ENCODE measurements at regions not wholly inside any gene's neighbourhood (a gene's known extent, or its start where the extent isn't known, plus 50 kb on each side); places are given as distances from the start of the nearest gene placed in this dataset.
"Not testable (repeated sequence)": the region's sequence is repeated elsewhere in the genome, so short reads cannot be mapped to it uniquely, and the experiment has no call there.

- Histone ChIP-seq H3K9ac (ENCODE audit: low read length) (no peak overlapping the region), H3K4me1 (ENCODE audit: insufficient read depth, low read length) (peaks cover 7% of the 10 kb centered on the region), H3K9me3 (ENCODE audit: low read length) (no peaks in the 10 kb centered on the region), H3K36me3 (ENCODE audit: insufficient read depth, low read length) (no peaks in the 10 kb centered on the region), H3K27ac (ENCODE audit: low read depth, low read length) (no peak overlapping the region), H3K4me3 (ENCODE audit: low read depth in 1 of 2, low read length in 2 of 2) (no peak overlapping the region), H3K27me3 (ENCODE audit: control insufficient read depth in 1 of 2, insufficient read depth in 2 of 2, low read length in 2 of 2) (no peaks in the 10 kb centered on the region)
These were observed 56.3 kb upstream of the GPC1 start for GRCh38 chr2:240379089-240379636.

DNA sequence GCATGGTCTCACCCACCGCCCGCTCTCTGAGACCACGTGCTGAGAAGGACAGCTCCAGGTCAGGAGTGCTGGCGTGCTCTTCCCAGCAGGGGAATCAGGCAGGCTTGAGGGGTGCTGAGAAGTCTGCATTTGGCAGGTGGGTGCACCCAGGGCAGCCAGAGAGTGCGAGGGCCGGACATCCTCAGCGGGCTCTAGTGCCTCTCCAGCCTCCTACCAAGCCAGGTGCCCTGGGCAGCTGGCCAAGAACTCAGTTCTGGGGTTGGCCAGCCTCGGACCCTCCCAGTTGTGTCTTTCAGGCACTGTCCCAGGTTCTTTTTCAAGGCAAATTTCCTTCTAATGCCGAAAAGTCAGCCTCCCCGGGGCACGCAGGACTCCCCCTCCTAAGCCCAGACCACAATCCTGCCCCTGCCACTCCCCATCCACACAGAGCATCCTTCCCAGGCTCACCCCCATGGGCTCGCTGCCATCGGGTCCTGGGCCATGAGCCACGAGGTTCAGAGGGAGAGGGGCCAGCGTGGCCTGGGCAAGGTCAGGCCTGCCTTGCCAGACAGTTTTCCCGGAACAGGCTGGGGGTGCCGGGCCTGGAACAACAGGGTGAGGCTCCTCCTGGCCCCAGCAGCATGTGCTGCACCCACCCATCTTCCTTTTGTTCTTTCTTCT lies 52.2 kb upstream of the GPC1 start:
- Histone ChIP-seq H3K27me3 (ENCODE audit: control insufficient read depth in 1 of 2, insufficient read depth in 2 of 2, low read length in 2 of 2) (no peaks in the 10 kb centered on the region), H3K9ac (ENCODE audit: low read length) (no peak overlapping the region), H3K36me3 (ENCODE audit: insufficient read depth, low read length) (no peaks in the 10 kb centered on the region), H3K27ac (ENCODE audit: low read depth, low read length) (no peak overlapping the region), H3K9me3 (ENCODE audit: low read length) (no peaks in the 10 kb centered on the region), H3K4me3 (ENCODE audit: low read depth in 1 of 2, low read length in 2 of 2) (no peak overlapping the region), H3K4me1 (ENCODE audit: insufficient read depth, low read length) (no peaks in the 10 kb centered on the region)

GRCh38 chr2:240383871-240384700 lies 51.4 kb upstream of the GPC1 start:
- H3K9ac ChIP-seq (ENCODE audit: low read length) = no peak overlapping the region
- H3K4me1 ChIP-seq (ENCODE audit: insufficient read depth, low read length) = no peaks in the 10 kb centered on the region
- H3K27me3 ChIP-seq (ENCODE audit: control insufficient read depth in 1 of 2, insufficient read depth in 2 of 2, low read length in 2 of 2) = no peaks in the 10 kb centered on the region
- no peaks in the 10 kb centered on the region for H3K36me3 ChIP-seq (ENCODE audit: insufficient read depth, low read length)
- no peaks in the 10 kb centered on the region for H3K9me3 ChIP-seq (ENCODE audit: low read length)
- H3K4me3 ChIP-seq (ENCODE audit: low read depth in 1 of 2, low read length in 2 of 2) = no peak overlapping the region
- no peak overlapping the region for H3K27ac ChIP-seq (ENCODE audit: low read depth, low read length)

GRCh38 chr2:240384711-240385450 lies 50.6 kb upstream of the GPC1 start:
- no peak overlapping the region for H3K27ac ChIP-seq (ENCODE audit: low read depth, low read length)
- H3K9ac ChIP-seq (ENCODE audit: low read length) = no peak overlapping the region
- no peaks in the 10 kb centered on the region for H3K36me3 ChIP-seq (ENCODE audit: insufficient read depth, low read length)
- no peaks in the 10 kb centered on the region for H3K27me3 ChIP-seq (ENCODE audit: control insufficient read depth in 1 of 2, insufficient read depth in 2 of 2, low read length in 2 of 2)
- H3K4me3 ChIP-seq (ENCODE audit: low read depth in 1 of 2, low read length in 2 of 2) = no peak overlapping the region
- H3K4me1 ChIP-seq (ENCODE audit: insufficient read depth, low read length) = no peaks in the 10 kb centered on the region
- H3K9me3 ChIP-seq (ENCODE audit: low read length) = no peaks in the 10 kb centered on the region

DNA sequence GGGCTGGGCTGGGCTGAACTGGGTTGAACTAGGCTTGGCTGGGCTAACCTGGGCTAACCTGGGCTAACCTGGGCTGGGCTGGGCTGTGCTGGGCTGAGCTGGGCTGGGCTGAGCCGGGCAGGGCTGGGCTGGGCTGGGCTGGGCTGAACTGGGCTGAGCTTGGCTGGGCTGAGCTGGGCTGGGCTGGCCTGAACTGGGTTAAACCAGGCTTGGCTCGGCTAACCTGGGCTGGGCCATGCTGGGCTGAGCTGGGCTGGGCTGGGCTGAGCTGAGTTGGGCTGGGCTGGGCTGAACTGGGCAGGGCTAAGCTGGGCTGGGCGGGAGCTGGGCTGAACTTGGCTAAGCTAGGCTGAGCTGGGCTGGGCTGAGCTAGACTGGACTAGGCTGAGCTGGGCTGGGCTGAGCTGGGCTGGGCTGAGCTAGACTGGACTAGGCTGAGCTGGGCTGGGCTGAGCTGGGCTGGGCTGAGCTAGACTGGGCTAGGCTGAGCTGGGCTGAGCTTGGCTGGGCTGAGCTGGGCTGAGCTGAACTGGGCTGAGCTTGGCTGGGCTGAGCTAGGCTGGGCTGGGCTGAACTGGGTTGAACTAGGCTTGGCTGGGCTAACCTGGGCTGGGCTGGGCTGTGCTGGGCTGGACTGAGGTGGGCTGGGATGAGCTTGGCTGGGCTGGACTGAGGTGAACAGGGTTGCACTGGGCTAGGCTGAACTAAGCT lies 49.9 kb upstream of the GPC1 start:
- not testable (repeated sequence) for H3K4me3 ChIP-seq (ENCODE audit: low read depth in 1 of 2, low read length in 2 of 2); H3K9ac ChIP-seq (ENCODE audit: low read length); H3K27me3 ChIP-seq (ENCODE audit: control insufficient read depth in 1 of 2, insufficient read depth in 2 of 2, low read length in 2 of 2); H3K27ac ChIP-seq (ENCODE audit: low read depth, low read length); H3K4me1 ChIP-seq (ENCODE audit: insufficient read depth, low read length); H3K9me3 ChIP-seq (ENCODE audit: low read length); H3K36me3 ChIP-seq (ENCODE audit: insufficient read depth, low read length)

All from muscle layer of colon (tissue), 2 donors.